Endothelial cell of hepatic sinusoid (primary cell): ENCODE measurements at regions not wholly inside any gene's neighbourhood (a gene's known extent, or its start where the extent isn't known, plus 50 kb on each side); places are given as distances from the start of the nearest gene placed in this dataset.
"Not testable (repeated sequence)": the region's sequence is repeated elsewhere in the genome, so short reads cannot be mapped to it uniquely, and the experiment has no call there.

Experiments used
- in situ Hi-C: cut with HindIII; loops from 2 replicates; pipeline ENCODE4 v1.10.0; 2017; ENCODE audit warnings: low sequenced_read_pairs

DNA sequence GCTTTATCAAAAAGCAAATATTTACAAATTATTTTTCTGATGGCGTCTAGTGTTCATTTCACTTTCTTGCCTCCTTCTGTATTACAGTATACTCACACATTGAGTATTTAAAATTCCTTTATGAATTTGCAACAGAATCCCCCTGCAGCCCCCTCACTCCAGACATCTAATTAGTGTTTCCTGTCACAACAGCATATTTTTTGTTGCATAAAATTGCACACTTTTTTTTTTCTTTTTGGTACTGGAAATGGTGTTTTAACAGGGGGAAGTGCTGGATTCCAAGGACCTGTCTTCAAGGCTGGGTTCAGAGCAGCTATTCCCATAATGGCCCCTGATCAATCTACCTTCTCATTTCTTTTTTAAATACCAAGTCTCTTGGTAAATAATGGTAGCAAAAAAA, 184.3 kb upstream of the HMCN1 start:
- in situ Hi-C loops = loop anchor here (10.0 kb wide), 1 partner anchor 55 kb away; no protein-coding TSS in a partner anchor

DNA sequence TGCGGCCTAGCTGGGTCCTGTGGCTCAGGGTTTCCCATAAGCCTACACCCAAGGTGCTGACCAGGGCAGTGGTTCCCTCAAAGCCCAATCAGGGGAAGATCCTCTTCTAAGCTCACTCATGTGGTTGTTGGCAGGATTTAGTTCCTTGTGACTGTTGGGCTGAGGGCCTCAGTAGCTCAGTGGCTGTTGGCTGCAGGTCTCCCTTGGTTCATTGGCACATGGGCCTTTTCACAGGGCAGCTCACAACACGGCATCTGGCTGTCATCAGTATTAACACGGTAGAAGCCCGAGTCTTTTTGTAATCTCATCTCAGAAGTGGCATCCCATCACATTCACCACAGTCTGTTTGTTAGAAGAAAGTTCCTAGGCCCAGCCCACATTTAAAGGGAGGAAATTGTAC, 188.2 kb upstream of the HMCN1 start:
- in situ Hi-C loops = loop anchor here (10.0 kb wide), 1 partner anchor 59 kb away; no protein-coding TSS in a partner anchor

DNA sequence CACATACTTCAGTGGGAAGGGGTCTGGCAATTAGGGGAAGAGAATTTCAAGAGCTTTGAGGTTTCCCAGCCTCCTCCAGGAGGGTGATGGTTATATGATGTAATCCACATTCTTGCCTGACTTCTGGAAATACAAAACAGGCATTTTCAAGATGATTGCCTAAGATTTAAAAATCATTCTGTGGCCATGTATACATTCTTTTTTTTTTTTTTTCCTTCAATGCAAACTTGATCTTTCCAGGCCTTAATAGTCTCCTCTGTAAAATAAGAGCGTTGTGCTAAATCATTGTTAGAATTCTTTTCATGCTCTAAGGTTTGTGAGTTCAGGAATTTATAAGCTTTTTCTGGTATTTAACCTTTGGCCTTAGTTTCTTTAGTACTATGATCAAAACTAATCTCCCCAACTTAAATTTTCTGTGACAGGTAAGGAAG, 192.3 kb upstream of the HMCN1 start:
- in situ Hi-C loops = loop anchor here (10.0 kb wide), 1 partner anchor 63 kb away; no protein-coding TSS in a partner anchor

DNA sequence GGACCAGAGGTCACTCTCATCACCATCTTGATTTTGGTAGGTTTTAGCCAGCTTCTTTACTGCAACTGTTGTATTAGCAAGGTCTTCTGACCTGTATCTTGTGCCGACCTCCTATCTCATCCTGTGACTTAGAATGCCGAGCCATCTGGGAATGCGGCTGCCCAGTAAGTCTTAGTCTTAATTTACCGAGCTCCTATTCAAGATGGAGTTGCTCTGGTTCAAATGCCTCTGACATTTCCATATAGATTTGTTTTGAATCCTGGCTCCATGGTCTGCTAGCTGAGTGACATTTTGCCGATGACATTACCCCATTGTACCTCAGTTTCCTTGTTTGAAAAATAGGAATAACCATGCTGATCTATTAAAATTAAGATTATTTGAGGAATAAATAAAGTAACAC, 193.9 kb upstream of the HMCN1 start:
- in situ Hi-C loops = loop anchor here (10.0 kb wide), 1 partner anchor 65 kb away; no protein-coding TSS in a partner anchor

DNA sequence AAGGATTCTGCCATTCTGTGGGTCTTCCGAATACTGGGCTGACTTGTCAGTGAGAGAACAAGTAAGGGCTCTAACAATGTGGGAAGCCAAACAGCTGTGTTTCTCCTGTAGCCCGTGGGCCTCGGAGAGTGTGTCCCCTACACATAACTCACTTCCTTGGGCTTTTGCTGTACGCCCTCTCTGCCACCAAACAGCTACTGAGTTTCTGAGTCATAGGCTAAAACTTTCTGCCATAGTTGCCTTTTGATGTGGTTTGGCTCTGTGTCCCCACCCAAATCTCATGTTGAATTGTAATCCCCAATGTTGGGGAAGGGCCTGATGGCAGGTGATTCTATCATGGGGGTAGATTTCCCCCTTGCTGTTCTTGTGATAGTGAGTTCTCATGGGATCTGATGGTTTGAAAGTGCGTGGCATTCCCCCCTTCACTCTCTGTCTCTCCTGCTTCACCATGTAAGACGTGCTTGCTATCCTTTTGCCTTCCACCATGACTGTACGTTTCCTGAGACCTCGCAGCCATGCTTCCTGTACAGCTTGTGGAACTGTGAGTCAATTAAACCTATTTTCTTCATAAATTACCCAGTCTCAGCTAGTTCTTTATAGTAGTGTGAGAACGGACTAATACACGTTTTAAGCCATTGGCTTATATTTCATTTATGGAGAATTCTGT, 194.8 kb upstream of the HMCN1 start:
- in situ Hi-C loops = no loop called here

DNA sequence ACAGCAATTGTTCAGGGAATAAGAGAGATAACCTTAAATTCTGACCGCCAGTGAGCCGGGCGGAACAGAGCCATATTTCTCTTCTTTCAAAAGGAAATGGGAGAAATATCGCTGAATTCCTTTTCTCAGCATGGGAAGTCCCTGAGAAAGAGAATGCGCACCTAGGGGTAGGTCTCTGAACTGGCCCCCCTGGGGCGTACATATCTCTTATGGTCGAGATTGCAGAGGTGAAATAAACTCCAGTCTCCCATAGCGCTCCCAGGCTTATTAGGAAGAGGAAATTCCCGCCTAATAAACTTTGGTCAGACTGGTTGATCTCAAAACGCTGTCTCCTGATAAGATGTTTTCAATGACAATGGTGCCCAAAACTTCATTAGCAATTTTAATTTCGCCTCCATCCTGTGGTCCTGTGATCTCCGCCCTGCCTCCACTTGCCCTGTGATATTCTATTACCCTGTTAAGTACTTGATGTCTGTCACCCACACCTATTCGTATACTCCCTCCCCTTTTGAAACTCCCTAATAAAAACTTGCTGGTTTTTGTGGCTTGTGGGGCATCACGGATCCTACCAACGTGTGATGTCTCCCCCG, 195.8 kb upstream of the HMCN1 start:
- in situ Hi-C loops = not testable (repeated sequence)

DNA sequence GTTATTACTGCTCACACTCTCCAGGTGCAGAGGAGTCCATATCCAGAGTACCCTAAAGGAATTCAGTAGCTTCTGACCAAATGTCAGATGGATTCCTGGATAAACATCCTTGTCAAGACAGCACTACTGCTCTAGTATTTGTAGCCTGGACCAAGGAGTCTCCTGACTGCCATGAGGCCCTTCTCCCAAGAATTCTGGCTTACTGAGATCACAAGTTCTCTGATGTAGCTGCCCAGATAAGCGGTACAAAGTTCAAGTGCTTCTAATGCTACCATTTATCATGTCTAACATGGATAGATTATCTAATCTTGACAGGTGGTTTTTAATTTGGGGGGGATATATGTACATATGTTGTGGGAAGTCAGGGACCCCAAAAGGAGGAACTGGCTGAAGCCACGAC, 196.6 kb upstream of the HMCN1 start:
- in situ Hi-C loops = no loop called here

DNA sequence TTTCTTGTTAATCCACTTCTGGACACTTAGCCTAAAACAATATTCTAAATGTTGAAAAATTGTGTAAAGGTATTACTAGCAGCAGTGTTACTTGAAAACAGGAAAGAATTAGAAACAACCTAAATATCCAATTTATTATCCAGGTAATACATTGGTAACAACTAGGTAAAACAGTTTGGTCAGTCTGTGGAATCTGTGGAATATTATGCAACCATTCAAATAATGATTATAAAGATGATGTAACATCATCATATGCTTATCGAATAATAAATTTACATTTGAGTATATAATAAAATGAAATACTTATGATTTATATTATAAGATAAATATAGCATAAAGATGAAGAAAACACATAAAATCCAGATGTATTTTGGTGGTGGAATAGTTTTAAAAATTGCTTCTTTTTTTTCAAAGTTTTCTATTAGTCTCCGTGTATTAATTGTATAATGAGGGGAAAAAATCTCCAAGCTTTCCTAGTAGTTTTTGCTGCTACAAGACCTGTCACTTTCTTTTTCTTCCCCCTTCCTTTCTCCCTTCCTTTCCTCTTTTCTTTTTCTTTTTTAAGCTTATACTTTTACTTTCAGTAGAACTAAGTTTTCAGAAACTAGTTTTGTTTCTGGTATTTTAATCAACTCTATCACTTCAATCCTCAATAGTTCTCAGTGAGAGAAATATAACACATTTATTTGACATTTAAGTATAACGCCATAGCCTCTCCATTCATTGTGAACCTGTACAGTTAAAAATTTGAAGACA, 197.8 kb upstream of the HMCN1 start:
- in situ Hi-C loops = no loop called here

DNA sequence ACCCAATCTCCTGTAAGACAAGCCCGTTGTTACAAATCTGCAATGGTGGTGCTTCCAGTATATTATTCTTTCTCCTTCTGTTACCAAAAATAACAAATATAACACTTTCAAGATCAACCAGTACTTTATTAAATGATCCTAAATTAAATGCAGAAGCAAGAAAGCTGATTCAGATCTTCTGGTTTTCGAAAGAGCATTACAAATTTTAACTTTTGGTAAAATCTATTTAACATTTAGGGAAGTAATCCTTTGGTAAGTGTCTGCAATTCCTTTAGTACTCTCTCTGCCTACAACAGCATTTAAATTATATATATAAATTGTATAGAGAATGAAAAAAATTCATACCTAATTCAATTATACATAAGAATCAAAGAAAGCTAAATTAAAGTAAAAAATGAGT, 198.6 kb upstream of the HMCN1 start:
- in situ Hi-C loops = no loop called here

DNA sequence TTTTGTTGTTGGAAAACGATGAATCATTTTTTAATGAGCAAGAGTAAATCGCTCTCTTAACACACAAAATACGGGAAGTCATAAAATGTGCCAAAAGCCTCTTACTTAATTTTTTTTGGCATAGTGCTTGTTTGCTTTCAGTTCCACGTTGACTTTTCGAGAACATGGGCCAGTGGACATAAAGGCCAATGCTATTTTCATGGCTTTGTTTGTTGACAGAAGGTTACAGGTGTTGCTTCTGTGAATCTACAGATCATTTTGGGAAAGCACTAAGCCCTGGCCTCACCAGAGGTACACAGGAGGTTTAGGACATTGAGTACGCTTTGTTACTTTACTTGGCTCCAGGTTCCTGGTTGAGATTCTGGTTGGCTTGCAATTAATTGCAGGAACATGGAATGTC, 199.4 kb upstream of the HMCN1 start:
- in situ Hi-C loops = no loop called here

DNA sequence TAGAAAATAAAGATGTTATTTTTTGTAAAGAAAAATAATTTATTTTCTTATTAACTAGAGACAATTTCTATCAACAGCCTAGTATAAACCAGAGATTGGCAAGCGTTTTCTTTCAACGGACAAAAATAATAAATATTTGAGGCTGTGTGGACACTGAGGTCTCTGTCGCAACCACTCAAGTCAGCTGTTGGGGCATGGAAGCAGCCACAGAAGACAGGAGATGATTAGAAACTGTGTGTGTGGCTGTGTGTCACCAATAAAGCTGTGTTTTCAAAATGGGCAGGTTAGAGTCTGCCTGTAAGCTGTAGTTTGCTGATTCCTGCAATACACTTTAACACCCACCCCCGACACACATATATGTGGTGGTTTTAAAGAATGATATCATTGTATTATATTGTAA, 200.6 kb upstream of the HMCN1 start:
- in situ Hi-C loops = no loop called here

DNA sequence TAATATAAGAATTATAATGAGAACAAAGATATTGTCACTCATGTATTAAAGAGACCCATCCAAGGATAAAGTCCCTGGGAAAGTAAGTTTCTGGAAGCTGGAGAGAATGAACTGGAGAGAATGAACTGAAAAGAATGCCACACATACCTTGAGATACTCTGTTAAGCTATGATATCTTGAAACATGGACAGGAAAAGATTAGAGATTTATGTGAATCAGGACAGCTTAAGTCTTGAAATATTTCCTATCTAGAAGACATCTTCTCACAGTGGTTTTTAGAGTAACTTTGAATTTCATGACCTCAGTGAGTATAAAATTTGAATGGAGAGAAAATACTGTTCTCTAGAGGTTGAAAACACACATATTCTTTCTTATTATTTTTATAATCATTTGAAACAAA, 201.3 kb upstream of the HMCN1 start:
- in situ Hi-C loops = no loop called here

DNA sequence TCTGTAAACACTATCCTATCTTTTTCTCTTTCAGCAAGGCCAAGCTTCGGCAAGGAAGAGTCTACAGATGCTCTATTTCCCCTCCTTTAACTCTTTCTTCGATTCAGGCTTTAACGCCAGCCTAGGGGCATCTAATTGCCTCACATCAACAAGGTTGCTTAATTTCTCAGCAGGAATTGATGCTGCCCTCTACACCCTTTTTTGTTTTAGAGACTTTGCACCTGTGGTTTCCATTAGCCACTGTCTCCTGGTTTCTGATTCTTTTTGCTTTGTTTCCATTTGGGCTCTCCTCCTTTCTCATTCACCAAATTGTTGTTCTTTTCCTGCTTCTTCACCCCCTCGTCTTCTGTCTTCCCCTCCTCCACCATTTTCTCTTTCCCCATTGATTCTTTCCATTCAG, 202.4 kb upstream of the HMCN1 start:
- in situ Hi-C loops = no loop called here

DNA sequence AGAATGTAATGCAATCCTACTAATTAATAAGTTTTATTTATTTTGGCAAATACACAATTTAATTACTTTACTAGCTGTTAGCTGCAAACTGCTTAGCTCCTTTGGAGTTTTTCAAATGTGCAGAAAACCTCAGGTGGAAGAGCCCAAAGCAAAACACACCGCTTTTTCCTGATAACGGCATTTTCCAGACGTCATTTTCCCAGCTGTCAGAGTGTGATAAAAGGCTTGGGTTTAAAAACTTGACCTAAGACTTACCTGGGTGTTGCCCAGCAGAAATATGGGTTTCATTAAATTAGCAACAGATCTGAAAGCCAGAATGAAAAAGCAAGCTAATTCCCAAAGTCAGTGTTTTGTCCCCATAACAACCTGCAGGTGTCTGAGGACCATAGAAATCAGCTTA, 204.0 kb upstream of the HMCN1 start:
- in situ Hi-C loops = no loop called here

DNA sequence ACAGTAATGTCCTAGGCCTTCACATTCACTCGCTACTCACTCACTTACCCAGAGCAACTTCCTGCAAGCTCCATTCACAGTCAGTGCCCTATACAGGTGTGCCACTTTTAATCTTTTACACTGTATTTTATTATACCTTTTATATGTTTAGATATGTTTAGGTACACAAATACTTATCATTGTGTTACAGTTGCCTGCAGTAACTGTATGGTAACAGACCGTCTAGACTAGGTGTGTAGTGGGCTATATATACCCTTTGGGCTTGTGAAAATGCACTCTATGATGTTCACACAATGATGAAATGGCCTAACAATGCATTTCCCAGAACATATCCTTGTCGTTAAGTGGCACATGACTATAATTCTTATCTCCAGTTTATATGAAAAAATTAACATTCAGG, 204.5 kb upstream of the HMCN1 start:
- in situ Hi-C loops = no loop called here

DNA sequence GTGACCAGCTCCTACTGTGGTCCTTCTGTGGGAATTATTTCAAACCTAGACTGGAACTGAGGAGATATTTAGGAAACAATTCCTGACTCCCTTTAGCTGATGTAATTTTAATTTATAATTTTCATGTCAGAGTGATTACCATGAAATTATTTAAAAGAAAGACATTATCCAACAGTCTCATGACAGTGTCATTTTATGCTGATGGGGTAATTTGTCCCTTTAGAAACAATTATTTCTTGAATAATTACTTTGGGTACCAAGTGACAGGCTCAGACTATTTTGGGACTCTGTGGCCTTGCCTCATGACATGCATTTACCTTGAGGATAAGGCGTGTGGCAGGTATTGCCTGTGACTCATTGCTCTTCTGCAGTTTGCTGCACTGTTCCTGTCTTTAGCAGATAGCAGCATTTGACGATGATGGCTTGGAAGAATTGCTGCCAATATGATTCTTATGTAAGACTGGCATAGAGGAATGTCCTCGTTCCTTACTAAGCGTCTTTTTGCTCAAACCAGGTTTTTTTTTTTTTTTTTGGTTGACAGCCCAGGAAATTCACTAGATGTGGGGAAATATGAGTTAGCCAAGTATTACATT, 206.0 kb upstream of the HMCN1 start:
- in situ Hi-C loops = no loop called here

DNA sequence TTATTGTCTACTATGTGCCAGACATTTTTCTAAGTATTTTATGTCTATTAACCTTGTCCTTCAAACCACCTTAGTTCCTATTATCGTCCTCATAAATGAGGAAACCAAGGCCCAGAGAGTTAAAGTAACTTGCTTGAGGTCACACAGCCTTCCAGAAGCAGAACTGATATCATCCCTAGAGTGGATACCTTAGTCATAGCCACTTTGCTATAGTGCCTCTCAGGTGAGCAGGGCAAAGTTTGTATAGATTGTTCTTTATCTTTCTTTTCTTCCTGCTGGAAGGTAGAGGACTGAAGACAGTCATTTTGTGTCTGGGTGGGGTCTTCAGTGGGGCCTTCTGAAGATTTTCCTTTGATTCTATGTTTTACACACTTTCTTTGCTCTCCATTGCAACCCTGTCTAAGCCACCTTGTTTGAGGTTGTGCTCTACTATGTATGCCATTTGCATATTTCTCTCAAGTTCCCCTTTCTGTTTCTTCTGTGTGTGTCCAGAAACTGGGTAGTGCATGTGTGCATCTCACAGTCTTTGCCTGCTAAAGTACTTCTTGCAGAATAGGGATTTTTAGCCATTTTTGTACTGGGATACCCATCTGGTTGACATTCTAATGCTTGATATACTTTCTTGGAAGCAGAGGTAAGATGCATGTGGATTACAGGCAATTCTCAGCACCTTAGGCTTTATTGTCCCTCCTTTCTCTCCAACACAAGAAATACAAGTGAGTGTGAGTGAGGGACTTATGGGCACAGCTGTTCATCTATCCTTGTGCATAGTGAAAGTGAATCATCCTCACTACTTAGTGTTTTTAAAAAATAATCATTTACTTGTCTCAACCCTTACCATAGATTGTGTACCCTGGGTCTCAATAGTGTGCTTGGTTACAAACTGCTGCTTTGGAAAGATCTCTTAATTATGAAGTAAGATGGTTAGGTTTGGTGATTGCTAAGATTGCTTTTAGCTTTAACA, 207.6 kb upstream of the HMCN1 start:
- in situ Hi-C loops = no loop called here

DNA sequence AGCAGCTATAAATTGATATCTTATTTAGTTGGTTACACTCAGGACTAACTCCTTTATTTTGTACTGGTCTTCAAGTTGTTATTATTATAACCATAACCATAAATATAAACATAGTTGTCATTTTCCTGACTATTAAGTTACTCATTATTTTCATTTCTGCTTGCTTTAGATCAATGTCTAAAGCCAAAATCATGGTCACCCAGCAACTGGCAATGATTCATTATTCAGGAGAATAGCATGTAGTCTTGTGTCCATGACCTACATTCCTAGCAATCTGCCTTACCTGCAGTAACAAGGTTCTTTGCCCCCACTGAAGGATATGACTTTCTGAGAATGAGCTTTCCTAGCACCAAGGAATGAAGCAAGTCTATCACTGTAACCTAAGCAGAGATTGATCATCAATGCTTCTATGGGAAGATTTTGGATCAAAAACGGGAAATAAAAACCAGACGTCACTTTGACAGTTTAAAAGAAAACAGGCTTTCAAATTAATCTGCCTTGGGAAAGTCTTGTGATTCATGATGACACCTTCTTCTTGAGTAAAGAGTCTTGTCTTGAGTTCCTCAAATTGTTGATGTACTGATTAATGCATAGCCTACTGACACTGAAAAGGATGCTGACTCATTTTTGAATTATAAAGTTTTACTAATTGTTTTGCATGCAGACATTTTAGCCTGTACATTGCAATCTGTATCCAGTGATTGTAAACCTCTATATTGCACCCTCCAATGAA, 203.3 kb upstream of the IVNS1ABP start:
- in situ Hi-C loops = no loop called here

DNA sequence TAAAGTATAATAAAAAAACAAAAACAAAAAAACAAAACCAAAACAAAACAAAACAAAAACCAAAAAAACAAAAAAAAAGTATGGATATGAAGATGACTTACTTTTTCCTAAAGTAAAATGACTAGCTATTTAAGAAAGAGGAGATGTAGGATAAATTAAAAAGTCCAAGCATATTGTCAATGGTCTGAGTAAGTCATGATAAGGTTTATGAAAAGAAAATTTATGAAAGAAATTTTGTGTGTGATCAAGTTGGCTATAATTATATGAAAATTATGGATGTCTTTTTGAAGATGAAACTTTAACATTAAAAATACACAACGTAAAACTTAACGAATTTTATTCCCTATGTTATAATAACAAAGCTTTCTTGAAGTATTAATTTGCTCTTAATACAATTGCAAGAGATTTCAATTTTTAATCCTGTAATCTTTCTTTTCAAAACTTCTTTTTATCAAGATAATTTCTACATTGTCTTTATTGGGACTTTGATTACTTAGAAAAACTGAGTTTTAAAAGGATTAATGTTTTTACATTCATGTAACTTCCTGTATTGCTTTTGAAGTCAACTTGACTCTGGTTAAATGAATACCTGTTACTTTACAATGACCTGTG, 200.9 kb upstream of the IVNS1ABP start:
- in situ Hi-C loops = no loop called here
